NCI-H128 (cell line): ENCODE measurements at regions not wholly inside any gene's neighbourhood (a gene's known extent, or its start where the extent isn't known, plus 50 kb on each side); places are given as distances from the start of the nearest gene placed in this dataset.
"Not testable (repeated sequence)": the region's sequence is repeated elsewhere in the genome, so short reads cannot be mapped to it uniquely, and the experiment has no call there.

Experiments used
- DNase-seq: peaks from one replicate; lab custom pipeline; 2025; ENCODE audit not compliant: unreplicated experiment; lab: John Stamatoyannopoulos, UW

- DNase-seq, result no peak
These were observed 255.1 kb upstream of the KRR1 start for GRCh38 chr12:75766263-75767160.

GRCh38 chr12:75765170-75766059 is 254.0 kb upstream of the KRR1 start:
- DNase-seq, result no peak

- DNase-seq, result no peak
These were observed 252.9 kb upstream of the KRR1 start for GRCh38 chr12:75764091-75764841.

- no peak for DNase-seq
These were observed 249.3 kb upstream of the KRR1 start for GRCh38 chr12:75760573-75761294.

GRCh38 chr12:75759842-75760572 is 248.6 kb upstream of the KRR1 start:
- DNase-seq, result no peak

- no peak for DNase-seq
These were observed 247.8 kb upstream of the KRR1 start for GRCh38 chr12:75759196-75759595.

GRCh38 chr12:75756771-75757170 is 245.4 kb upstream of the KRR1 start:
- DNase-seq, result no peak

GRCh38 chr12:75756111-75756510 is 244.7 kb upstream of the KRR1 start:
- no peak for DNase-seq

DNA sequence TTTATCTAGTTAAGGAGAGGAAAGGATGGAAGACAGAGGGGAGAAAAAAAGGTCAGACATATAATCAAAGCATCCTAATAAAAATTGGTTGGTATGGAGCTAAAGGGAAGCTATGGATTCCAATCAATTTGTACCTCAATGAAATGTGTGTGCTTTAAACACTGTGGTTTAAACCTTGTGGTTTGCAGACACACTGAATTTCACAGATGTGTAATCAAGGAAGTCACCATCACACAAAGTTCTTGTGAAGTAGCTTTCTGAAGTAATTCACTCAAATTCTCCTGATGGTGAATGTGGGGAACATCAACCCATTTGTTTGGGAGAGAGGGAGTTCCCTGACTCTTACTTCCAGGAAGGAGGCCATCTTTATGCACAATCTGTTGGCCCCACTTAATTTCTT is 243.3 kb upstream of the KRR1 start:
- DNase-seq, result no peak

GRCh38 chr12:75754141-75754540 is 242.7 kb upstream of the KRR1 start:
- DNase-seq, result no peak

GRCh38 chr12:75751769-75752471 is 240.5 kb upstream of the KRR1 start:
- DNase-seq, result no peak

GRCh38 chr12:75750716-75751306 is 239.4 kb upstream of the KRR1 start:
- no peak for DNase-seq

- DNase-seq, result not testable (repeated sequence)
These were observed 237.6 kb upstream of the KRR1 start for GRCh38 chr12:75748990-75749389.

GRCh38 chr12:75748136-75748535 is 236.7 kb upstream of the KRR1 start:
- no peak for DNase-seq

DNA sequence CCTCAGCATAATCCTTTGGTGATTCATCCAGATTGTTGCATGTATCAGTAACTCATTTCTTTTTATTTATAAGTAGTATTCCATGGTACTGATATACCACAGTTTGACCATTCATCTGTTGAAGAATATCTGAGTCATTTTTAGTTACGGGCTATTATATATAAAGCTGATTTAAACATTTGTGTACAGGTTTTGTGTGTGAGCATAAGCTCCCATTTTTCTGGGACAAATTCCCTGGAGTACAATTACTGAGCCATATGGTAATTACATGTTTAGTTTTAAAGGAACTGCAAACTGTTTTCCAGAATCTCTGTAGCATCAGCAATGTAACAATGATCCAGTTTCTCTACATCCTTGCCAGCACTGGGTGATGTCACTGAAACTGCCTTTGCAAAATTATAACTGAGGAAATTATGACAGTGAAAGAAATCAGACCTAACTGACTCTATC is 236.2 kb upstream of the KRR1 start:
- DNase-seq, result no peak

DNA sequence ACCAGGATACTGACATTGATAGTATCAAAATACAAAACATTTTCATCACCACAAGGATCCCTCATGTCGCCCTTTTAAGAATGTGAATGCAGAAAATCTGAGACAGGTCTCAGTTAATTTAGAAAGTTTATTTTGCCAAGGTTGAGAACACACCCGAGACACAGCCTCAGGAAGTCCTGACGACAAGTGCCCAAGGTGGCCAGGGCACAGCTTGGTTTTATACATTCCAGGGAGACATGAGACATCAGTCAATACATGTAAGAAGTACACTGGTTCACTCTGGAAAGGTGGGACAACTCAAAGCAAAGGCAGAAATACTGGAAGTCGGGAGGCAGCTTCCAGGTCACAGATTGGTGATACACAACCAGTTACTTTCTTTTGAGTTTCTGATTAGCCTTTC is 235.2 kb upstream of the KRR1 start:
- no peak for DNase-seq

- DNase-seq, result no peak
These were observed 233.3 kb upstream of the KRR1 start for GRCh38 chr12:75744607-75745256.

DNA sequence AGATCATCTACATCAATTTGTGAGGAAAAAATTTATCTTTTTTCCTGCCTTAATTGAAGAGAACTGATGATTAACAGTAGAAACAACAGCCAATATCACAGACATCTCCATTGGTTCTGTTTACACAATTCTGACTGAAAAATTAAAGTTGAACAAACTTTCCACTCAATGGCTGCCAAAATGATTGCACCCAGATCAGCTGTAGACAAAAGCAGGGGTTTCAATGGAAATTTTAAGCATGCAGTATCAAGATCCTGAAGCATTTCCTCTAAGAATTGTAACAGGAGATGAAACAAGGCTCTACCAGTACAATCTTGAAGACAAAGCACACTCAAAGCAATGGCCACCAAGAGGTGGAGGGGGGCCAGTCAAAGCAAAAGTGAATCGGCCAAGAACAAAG is 231.6 kb upstream of the KRR1 start:
- no peak for DNase-seq
